ENCODE measurements at regions not wholly inside any gene's neighbourhood (a gene's known extent, or its start where the extent isn't known, plus 50 kb on each side); places are given as distances from the start of the nearest gene placed in this dataset.
"Not testable (repeated sequence)": the region's sequence is repeated elsewhere in the genome, so short reads cannot be mapped to it uniquely, and the experiment has no call there.

DNA sequence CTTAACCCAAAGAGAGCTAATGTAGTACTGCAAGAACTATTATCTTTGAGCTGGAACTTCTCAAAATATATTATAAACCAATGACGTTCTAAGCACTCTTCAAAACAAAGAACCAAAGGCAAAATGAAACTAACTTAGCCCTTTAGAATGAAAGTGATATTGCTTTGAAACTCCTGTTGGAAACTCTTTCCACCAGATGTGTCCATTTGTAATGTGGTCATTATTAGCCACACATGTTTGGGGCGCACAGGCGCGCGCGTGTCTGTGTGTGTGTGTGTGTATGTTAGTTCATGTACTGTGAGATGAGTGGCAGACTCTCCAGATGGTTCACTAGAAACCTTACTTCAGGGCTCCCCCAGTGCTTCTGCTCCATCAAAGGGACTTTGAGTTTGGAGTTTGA is 323.4 kb downstream of the BCL11A start:
- no peak for DNase-seq

- DNase-seq, result no peak
Observed at GRCh38 chr2:60226943-60227342, 326.5 kb downstream of the BCL11A start.

DNA sequence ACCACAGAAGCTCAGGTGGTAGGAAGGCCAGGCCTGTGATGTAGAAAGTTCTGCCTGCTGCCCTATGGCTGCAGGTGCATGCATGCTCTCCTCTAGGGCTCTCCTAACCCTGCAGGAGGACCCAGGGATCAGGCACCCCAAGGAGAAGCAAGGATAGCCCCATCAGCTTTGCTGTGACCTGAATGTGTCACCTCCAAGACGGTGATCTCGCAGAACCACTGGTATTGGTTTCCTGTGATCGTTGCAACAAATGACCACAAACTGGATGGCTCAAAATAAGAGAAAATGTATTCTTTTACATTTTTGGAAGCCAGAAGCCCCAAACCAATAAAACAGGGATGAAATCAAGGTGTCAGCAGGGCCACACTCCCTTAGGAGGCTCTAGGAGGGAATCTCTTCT is 327.3 kb downstream of the BCL11A start:
- DNase-seq, result no peak

- DNase-seq, result no peak
Observed at GRCh38 chr2:60223859-60224258, 329.6 kb downstream of the BCL11A start.

- no peak for DNase-seq
Observed at GRCh38 chr2:60221098-60221497, 332.4 kb downstream of the BCL11A start.

- no peak for DNase-seq
Observed at GRCh38 chr2:60219536-60219935, 333.9 kb downstream of the BCL11A start.

- no peak for DNase-seq
Observed at GRCh38 chr2:60216452-60216995, 336.9 kb downstream of the BCL11A start.

DNA sequence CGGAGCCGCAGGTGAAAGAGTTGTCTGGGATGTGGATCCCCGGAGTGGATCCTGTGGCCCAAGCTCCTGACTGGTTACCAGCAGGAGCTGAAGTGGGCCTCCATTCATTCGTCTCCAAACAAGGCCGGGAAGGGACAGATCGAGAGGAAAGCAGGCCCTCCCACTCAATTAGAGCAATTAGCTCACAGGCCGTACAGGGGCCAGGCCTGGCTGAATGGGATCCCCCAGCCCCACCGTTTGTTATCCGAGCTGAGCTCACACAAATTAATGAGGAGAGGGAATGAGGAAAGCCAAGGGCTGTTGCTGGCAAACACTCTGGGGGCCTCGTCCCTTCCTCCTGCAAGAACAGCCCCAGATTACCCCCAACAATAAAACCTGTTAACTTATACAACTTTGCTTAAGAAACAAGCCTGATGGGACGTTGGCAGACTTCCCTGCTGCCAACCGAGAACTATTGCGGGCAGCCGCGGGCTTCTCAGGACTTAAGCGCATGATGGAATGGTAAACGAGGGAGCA is 338.0 kb downstream of the BCL11A start:
- no peak for DNase-seq

- no peak for DNase-seq
Observed at GRCh38 chr2:60214626-60214875, 338.9 kb downstream of the BCL11A start.

- DNase-seq, result no peak
Observed at GRCh38 chr2:60213865-60214625, 339.4 kb downstream of the BCL11A start.

DNA sequence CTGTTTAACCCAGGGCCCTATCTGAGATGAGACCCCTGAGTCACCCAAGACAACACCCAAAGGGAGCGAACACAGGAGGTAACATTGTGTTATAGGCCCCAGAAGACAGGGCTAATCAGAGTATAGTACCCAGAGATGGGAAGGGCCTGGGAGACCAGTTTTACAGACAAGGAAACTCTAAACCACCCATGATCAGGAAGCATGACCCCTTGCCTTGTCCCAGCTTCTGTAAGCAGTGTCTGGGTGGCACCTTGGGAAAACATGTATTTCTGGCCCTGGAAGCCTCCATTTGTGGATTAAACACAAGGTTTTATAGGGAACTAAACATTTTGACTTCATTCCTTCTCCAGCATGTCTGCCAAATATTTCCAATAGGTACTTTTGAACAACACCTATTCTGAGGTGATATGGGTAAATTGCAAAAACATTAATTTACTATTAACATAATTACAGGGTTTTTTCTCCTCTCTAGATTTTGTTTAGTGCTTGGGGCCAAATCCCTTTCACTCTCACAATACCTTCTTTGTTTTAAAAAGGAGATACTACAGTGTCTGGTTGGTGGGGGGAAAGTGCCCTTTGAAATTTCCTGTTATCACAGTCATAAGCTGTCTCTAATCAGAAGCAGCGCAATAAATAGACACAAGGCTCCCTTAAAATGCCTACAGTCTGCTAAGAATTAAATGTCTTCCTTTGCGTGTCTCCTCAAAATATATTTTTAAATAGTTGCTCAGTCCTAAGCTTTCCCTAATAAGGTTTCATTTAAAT is 341.1 kb downstream of the BCL11A start:
- DNase-seq, result no peak

GRCh38 chr2:60189006-60189405 is 364.4 kb downstream of the BCL11A start:
- DNase-seq, result not testable (repeated sequence)

GRCh38 chr2:60175290-60175689 is 378.2 kb downstream of the BCL11A start:
- no peak for DNase-seq

- no peak for DNase-seq
Observed at GRCh38 chr2:60174146-60174545, 379.3 kb downstream of the BCL11A start.

GRCh38 chr2:60172801-60173200 is 380.7 kb downstream of the BCL11A start:
- DNase-seq, result no peak

GRCh38 chr2:60170272-60170671 is 383.2 kb downstream of the BCL11A start:
- no peak for DNase-seq

GRCh38 chr2:60168247-60168646 is 385.2 kb downstream of the BCL11A start:
- no peak for DNase-seq

DNA sequence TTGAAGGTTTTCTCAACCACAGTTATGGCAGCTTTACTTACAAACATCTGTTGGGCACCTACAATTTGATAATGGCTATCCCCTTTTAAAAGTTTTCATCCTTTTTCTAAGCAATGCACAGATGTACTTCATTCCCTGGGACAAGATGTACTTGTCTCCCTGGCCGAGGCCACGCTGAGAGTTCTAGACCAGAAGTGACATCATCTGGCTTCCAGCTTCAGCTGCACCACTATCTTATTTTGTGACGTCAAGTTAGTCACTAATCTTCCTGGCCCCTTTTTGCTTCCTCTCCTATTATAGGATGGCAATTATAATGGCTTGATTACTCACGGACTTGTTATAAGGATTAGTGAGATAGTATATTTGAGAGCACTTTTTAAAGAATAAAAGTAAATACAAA is 386.4 kb downstream of the BCL11A start:
- DNase-seq, result no peak

GRCh38 chr2:60163691-60164090 is 389.8 kb downstream of the BCL11A start:
- DNase-seq, result no peak

GRCh38 chr2:60159519-60159918 is 393.9 kb downstream of the BCL11A start:
- DNase-seq, result no peak

DNA sequence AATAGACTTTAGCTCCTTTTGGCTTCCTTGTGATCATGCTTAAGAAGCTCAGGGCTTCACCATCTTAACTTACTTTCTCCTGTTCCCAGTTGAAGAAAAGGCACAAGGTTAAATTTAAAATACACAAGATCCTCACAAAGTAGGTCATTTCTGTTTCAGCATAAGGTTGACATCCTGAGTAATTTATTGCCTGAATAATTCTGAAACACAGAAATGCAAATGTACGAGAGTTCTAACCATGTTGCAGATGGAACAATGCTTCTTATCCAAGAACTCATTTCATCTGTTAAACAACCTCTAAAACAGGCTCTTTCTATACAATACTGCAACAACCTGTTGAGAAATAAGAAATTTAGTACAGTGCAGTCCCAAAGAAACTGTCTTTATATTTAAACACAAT is 395.2 kb downstream of the BCL11A start:
- DNase-seq, result no peak

GRCh38 chr2:60157283-60157682 is 396.2 kb downstream of the BCL11A start:
- DNase-seq, result no peak

GRCh38 chr2:60154142-60154541 is 399.3 kb downstream of the BCL11A start:
- no peak for DNase-seq

DNA sequence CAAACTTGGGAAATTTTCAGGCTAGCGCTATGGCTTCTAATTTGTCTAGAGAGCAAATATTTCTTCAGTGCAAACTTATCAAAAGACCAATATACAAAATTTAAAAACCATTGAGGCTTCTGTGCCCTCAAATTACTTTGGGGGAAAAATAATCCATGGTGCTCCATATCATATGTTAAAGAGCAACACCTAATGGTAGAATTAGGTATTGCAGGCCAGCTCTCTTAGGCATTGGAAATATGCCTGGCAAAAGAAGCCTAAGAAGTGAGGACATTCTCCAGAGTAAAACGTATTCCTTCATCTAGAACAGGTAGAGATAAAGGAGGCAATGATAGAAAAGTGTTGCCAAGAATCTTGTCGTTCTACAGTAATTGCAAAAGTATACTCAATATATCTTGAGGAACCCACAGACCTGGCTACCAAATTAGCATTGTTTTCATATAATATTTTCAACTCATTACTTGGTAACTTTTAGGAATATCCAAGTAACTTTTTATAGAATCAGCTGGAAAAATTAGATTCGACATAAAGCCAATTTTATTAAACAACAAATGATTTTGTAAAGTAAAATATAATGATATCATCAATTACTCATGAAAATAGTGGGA is 401.1 kb downstream of the BCL11A start:
- no peak for DNase-seq

Data from NCI-H2107 (cell line).